DND-41 (cell line): ENCODE measurements at regions not wholly inside any gene's neighbourhood (a gene's known extent, or its start where the extent isn't known, plus 50 kb on each side); places are given as distances from the start of the nearest gene placed in this dataset.

Experiments used
- EZH2 ChIP-seq: IDR thresholded peaks from 3 replicates; pipeline ENCODE4 v1.6.1; 2012; ENCODE audit warnings: borderline replicate concordance, low read depth, mild to moderate bottlenecking, moderate library complexity, low read length, inconsistent platforms; ENCODE audit not compliant: severe bottlenecking
- TF ChIP-seq, protein P1 (sequence below): IDR thresholded peaks from 2 replicates; pipeline ENCODE4 v1.5.1; 2012; ENCODE audit warnings: borderline replicate concordance, low read length, moderate library complexity, mild to moderate bottlenecking; ENCODE audit not compliant: poor library complexity, severe bottlenecking; ENCODE audit errors: extremely low read depth

DNA sequence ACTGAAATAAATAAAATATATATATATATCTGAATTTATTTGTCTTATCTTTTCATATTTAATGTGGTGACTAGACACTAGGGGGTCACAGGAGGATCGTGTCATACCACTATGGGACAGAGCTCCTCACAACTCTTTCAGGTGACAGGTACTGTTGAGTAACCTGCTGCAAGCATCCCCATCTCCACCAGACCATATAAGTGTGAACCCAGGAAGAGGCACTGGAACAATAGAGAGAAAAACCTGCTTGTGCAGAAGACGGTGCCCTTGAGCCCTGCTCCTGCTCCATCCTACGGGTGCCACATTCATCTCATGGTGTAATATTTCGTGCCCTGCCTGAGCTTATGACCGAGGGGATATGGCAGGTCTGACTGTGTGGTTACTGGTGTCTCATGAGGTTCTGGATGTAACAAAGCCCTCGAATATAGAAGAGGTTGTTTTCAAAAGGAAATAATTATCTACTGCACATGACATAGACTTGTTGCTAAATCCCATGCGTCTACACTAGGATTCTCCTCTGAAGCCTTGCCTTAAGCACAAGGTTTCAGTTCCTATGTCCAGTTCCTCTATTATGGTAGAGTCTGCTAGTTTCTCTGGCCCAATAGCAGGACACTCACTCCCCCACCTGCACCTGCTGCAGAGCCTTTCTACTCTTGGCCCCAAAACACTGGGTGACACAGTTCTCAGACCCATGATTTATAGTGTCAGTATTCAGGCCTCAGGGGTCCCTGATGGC, 70.4 kb downstream of the GGTLC2 start:
- TF ChIP-seq, protein P1, sequence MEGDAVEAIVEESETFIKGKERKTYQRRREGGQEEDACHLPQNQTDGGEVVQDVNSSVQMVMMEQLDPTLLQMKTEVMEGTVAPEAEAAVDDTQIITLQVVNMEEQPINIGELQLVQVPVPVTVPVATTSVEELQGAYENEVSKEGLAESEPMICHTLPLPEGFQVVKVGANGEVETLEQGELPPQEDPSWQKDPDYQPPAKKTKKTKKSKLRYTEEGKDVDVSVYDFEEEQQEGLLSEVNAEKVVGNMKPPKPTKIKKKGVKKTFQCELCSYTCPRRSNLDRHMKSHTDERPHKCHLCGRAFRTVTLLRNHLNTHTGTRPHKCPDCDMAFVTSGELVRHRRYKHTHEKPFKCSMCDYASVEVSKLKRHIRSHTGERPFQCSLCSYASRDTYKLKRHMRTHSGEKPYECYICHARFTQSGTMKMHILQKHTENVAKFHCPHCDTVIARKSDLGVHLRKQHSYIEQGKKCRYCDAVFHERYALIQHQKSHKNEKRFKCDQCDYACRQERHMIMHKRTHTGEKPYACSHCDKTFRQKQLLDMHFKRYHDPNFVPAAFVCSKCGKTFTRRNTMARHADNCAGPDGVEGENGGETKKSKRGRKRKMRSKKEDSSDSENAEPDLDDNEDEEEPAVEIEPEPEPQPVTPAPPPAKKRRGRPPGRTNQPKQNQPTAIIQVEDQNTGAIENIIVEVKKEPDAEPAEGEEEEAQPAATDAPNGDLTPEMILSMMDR = no peak
- no peak for TF ChIP-seq EZH2
